HG02840 (cell line): ENCODE measurements at regions not wholly inside any gene's neighbourhood (a gene's known extent, or its start where the extent isn't known, plus 50 kb on each side); places are given as distances from the start of the nearest gene placed in this dataset.

Experiments used
- ATAC-seq: cut with Tn5 transposase; IDR thresholded peaks from one replicate; pipeline ENCODE4 v1.9.1; 2021; ENCODE audit warnings: mild to moderate bottlenecking, moderate library complexity, moderate number of reproducible peaks; ENCODE audit not compliant: unreplicated experiment, low FRiP score

DNA sequence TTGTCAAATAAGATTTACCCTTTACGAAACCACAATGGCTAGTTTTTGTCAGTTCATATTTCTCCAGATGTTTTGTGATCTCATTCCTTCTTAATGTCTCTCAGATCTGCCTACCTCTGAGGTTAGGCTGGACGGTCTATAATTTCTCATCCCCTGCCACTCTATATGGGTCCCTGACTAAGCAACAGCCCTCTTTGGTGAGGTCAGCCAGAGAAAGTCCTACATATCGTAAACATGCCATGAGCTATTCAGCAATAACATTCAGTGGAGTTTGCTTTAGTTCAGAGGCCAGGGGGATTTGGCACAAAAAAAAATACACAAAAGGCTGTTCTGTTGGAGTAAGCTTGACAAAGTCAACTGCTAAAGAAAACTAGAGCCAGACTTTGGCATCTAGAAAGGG, 192.1 kb upstream of the NCKAP5 start:
- no peak for ATAC-seq

DNA sequence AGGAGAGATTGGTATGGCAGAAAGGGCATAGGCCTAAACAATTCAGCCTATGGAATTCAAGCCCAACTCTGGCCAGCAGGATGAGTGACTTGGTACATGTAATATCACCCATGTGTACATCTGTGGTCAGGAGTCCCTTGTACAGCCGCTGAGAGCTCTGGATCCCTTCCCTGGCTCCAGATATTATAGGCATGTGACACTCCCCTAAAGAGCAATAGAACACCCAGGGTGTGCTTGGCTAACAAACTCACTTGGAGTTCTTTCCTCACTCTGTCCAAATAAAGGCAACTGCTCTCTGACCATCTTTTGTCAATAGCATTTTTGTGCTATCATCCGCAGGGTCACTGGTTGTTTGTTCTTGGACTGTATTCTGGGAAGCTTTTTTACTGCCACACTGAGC, 197.4 kb upstream of the NCKAP5 start:
- no peak for ATAC-seq

DNA sequence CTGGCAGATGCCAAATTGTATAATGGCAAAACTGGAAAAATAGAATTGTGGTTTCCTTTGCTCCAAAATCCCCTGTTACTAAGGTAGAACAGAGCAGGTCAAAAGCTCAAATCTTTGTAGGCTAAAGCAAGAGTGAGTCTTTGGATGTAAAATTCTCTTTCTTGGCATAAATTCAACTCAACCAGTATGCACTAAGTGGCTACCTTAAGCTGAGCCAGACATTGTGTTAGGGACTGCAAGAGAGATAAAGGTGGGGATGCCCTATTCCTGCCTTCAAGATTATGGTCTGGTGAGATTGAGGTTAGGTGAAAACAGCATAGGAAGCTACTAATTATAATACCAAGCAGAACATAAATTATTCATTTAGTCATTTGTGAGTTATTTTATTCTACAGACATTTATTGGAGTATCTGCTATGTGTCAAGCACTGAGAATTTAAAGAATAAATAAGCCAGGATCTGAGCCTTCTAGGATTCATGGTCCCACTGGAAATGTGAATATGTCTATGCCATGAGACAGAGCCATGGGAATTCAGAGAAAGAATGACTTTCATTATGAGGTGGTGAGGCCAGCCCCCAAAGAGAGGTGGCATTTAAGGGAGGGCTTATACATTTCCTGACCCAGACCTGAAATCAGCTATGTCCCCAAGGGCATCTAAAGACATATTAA, 198.0 kb upstream of the NCKAP5 start:
- no peak for ATAC-seq

DNA sequence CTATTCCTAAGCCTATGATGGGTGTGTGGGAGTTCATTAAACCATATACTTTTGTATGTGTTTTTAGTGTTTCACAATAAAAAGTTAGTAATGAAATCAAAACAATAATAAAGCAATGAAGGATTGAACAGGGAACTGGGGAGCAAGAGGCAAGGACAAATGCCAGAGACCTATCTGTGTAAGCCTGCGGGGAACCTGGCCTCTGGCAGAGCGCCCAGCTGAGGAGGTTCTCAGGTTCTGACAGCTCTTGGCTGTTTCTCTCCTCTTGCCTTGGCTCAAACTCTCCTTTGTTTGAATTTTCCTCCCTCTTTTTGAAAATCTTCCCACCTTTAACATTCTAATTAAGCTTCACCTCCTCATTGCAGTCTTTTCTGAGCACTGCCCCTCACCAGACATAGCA, 200.0 kb upstream of the NCKAP5 start:
- ATAC-seq: no peak

DNA sequence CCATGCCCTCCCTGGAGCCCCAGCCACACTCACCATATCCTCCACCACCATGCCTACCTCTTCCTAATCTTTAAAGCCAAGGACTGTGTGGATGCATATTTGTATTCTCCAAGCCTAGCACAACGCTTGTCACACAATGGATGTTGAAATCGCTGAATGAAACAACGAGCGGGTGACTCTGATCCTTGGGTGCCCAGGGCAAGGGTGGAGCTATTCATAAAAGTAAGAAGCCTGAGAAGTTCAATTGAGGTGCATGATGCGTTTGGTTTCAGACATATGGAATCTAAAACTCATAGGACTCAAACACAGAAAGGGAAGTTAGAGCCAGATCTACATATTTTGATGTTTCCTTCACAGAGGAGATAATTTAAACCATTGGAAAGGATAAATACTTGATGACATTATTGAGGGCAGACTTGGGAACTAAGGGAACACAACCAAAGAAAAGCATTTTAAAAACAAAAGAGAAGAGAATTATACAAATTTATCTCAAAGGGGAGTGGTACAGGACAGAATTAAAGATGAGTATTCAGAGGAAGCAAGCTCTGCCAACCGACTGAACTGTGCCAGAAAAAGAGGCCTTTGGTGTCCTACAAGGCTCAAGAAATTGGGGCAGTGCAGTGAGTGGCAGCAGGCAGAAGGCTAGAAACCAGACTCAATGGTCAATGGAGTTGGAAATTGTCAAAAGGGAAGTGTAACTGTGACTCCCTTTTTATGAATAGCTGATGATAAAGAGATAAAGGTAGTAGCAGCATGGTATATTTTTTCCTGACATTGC, 200.6 kb upstream of the NCKAP5 start:
- no peak for ATAC-seq

DNA sequence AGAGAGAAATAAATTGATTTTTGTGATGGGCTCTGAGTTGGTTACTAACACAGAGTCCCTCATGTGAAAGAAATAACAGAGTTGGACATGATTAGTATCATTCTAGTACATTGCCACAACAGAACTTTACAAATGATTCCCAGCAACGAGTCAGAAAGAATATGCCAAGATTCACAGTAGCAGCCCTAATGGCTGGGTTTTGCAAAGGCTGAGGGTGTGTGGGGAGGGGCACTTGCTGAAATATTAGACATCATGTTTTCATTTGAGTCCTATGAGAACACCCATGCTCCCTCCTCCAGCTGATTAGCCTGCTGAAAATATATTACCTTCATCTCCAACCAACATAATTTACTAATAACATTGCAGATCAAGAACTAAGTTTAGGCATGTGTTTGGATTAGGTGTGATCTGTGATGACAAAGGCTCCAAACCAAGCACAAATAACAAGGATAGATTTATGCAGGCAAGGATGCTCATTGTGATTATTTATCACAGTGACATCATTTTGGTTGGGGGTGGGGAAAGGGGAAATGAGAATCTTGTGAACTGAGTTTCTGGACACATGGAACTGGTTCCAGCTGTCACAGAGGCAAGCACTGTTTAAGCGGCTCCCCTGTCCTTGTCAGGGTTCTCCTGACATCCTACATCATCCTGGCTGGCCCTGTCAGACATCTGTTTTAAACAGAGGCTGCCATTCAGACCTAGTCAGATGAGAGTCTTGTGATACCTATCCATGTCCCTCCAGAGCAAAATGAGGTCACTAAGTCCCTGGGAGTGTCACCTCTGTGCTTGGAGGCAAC, 205.8 kb upstream of the NCKAP5 start:
- no peak for ATAC-seq

DNA sequence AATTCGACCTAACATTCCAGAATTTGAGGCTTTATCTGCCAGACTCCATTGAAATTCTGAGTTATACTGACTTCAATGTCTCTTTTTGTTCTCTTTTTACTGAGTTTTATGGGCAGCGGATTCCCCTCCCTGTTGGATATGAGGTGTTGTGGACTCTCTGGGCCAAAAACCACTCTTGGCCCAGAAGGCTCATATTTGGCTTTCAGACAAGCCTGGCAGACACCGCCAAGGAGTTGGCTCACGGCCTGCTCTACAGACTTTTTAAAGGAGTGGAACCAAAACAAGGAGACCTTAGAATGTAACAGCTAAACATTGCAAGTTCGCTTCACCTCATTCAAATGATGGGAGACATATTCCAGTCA, 206.4 kb upstream of the NCKAP5 start:
- no peak for ATAC-seq

DNA sequence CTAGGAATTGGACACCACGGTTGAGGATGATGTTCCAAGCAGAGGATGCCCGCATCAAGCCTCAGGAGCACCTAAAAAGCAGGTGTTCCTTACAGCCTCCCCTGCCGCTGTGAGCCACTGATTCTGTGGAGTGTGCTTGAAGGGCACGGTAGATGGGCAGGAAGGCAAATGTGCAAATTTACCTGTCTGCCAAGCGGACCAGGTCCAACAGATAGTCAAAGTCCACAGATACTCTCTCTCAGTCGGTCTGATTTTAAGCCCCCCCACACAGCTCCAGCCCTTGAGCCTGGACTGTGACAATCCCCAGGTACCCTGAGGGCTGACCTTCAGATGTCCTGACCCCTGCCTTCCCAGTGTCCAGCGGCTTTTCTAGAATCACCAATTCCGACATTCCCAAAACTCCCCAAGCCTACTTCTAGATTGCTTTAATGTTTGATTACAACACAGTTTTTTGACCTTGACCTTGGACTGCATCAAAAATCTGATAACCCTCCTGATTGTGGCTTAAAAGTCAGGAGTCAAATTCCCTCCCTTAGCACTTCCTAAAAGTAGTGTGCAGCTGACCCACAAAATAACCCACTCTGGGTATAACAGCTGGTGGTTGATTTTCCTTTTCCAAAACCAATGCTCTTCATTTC, 208.8 kb upstream of the NCKAP5 start:
- no peak for ATAC-seq

DNA sequence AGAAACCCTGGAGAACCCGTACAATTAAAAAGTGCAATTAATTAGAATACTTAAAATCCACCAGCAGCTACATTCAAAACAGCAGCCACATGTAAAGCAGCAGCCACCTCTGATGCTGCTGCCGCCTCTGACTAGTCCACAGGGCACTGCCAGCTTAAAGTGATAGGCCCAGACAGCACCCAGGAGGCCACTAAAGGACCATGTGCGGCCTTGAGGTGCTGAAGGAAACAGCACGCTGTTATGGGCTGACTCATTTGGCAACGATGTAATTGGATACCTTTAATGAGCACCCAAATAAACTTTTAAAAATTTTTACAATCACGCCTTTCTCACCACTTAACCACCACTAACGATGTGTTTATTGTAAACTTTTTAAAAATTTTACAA, 209.3 kb upstream of the NCKAP5 start:
- ATAC-seq: no peak

DNA sequence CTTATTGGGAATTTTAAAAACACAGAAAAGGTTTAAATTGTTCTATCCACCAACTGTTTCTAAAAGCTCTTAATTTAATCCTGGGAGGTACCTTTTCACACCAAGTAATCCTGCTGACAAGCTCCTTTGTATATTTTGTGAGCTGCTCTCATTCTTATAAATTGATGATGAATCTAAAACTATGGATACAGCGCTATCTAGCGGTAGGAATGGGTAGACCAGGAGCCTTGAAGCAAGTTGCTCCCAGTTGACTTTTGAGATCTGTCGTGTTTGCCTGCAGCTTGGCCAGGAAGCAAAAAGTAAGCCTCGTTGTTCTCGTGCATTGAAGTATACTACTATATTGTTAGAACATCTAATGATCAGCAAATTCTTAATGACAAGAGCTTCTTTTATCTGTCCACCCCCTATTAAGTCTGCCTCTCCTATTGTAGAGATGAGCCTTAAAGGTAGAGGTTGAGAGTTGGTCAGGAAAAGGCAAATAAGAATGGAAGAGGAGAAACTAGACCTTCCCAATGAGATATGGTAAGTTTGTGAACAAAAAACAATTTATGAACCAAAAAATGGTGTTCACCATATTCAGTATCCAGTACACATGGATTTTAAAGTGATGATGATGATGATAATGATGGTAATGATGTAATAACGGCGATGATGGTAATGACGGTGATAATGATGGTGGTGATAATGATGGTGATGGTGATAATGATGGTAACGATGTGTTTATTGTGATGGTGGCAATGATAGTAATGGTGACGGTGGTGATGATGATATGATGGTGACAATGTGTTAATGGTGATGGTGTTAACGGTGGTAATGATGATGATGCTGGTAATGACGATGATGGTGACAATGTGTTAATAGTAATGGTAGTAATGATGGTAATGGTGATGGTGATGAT, 212.1 kb upstream of the NCKAP5 start:
- no peak for ATAC-seq

DNA sequence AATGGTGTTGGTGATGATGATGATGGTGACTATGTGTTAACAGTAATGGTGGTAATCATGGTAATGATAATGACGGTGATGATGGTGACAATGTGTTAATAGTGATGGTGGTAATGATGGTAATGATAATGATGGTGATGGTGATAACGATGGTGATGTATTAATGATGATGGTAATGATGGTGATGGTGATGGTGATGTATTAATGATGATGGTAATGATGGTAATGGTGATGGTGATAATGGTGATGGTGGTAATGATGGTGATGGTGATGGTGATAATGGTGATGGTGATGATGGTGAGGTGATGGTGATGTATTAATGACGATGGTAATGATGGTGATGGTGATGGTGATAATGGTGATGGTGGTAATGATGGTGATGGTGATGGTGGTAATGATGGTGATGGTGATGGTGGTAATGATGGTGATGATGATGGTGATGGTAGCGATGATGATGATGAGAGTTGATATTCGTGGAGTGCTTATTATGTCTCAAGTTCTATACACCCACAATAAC, 212.8 kb upstream of the NCKAP5 start:
- no peak for ATAC-seq

DNA sequence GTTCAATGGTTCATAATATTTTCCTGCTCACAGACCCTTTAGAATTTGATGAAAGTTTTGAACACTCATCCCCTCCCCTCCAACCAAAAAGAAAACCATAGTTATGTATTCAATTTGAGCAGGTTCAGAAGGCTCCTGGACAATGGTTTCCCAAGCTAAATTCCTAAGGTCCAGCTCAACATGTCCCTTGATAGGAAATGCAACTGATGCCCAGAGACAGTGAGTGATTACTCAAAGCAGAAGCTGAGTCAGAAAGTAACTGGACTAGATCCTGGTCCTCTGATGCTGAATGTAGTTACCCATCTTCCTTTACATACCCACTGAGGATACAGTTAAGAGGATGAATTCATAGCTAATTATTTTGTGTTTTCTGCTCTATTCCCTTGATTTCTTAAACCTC, 218.9 kb upstream of the NCKAP5 start:
- ATAC-seq: no peak

DNA sequence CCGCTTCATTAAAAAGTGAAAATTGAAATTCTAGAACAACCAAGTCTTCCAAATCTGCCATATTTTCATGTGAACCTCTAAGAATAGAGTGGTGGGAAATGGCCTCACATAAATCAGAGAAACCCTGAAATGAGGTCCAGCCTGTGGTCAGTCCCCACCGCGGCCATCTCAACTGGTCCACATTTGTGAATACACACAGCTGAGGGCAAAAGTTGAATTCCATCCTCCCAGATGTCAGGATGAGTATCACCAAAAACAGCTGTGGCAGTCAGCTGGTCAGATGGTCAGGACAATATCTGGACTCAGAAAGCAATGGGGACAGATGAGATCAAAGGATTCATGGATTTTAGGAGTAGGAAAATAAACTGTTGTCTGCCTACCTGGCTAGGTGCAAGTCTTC, 219.4 kb upstream of the NCKAP5 start:
- ATAC-seq: no peak

DNA sequence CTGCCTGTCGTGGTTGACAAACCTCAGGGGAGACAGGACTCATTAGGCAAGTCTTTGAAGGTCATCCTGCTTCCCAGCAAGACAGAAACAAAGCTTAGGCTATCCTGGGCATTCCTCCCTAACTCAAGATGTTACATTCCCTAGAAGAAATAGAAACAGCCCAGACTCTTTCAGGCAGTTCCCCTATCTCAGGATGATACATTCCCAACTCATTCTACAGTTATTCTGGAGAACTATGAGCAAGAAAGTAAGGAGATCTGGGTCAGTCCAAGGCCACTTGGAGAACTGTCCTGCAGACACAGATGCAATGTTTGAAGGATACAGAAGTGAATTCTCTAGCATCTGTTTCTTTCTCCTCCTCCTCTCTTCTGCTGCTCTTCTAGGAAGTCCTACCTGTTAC, 220.1 kb upstream of the NCKAP5 start:
- no peak for ATAC-seq

DNA sequence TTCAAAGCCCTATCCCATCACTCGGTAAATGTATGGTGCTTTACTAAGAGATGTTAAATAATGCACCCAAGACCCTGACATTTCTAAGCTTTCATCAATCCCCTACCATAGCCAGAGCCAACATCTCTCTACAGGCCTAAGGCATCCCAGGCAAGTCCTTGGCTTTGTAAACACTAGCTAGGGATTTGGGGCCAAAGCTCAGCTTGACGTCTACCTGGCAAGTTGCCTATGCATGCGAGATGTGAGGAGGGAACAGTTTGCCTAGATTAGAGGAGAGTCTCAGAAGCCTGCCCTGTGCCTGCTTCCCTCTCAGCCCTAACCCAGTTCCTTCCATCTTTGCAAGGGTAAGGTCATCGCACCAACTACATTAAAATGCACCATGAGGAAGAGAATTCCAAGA, 221.5 kb upstream of the NCKAP5 start:
- no peak for ATAC-seq

DNA sequence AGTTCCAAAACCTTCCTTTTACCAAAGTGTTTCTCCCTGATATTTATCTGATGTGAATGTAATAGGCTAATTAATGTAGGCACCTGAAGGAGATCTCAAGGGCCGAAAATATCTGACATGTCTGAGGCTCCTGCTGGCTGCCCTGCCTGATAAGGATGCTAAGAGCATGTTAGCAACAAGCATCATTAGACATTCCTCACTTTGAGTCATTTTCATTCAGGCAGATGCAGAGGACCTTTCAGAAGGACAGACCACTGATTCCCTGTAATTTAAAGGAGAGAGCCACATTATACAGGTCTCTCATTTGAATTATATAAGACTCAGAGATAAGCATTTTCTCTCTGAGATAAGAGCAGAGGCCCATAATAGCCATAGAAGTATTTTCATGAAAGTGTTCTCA, 222.4 kb upstream of the NCKAP5 start:
- no peak for ATAC-seq

DNA sequence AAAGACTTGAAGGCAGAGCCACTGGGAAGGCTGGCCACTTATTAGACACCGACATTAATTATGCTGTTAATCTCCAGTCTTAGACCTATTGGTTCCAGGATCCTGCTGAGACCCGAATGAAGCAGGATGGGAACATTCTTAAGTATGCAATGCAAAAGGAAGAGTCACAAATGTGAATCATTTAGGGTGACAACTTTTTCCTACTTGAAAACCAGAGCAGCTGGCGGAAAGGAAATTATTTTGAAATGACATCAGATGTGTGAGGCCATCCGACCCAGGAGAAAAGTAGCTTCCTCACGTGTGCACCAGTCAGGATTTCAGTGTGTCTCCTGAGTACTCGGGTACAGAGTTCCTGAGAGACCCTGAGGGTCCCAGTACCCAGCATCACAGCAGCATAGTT, 222.9 kb upstream of the NCKAP5 start:
- no peak for ATAC-seq

DNA sequence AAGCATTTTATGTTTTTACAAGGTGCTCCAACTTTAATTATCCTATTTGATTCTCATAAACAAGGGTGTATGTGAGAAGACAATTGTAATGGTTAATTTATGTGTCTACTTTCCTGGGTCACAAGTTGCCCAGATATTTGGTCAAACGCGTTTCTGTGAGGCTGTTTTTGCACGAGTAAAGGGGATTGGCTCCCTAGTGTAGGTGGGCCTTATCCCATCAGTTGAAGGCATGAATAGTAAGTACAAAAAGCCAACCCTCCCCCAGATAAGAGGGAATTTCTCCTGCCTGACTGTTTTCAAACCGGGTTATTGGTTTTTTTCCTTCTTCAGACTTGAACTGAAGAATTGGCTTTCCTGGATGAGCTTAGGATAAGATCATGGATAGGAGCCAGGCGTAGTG, 224.0 kb upstream of the NCKAP5 start:
- ATAC-seq: no peak

DNA sequence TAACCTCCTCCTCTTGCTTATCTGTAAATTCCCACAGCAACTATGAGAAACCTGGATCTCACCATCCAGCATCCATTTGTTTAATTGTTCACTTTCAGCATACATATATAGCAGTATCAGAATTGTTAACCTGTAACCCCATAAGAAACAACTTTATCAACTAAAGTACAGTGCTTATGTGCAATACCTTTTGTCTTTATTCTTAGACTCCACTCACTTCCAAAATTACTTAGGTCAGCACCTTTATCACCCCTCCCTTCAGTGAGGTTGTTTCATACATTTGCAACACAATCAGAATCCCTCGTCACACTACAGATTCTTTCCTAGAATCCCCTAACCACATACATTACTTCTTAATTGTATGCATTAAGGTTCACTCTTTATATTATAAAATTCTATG, 225.9 kb upstream of the NCKAP5 start:
- no peak for ATAC-seq

DNA sequence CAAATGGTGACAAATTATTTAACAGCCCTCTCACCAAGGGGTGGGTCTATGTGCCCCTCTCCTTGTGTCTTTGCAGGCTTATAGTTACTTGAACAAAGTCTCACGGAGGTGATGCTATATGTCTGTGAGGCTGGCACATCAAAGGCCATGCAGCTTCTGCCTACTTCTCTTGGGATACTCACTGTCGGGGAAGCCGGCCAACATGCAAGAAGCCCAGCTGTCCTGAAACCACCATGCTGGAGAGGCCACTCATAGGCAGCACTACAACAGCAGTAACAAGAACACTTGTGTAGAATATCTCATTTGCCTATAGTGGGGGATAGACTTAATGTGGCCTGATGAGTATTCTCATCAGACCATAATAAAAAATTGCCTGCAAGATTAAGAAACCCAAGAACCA, 233.7 kb upstream of the NCKAP5 start:
- ATAC-seq: no peak
